ENCODE measurements at regions not wholly inside any gene's neighbourhood (a gene's known extent, or its start where the extent isn't known, plus 50 kb on each side); places are given as distances from the start of the nearest gene placed in this dataset.

DNA sequence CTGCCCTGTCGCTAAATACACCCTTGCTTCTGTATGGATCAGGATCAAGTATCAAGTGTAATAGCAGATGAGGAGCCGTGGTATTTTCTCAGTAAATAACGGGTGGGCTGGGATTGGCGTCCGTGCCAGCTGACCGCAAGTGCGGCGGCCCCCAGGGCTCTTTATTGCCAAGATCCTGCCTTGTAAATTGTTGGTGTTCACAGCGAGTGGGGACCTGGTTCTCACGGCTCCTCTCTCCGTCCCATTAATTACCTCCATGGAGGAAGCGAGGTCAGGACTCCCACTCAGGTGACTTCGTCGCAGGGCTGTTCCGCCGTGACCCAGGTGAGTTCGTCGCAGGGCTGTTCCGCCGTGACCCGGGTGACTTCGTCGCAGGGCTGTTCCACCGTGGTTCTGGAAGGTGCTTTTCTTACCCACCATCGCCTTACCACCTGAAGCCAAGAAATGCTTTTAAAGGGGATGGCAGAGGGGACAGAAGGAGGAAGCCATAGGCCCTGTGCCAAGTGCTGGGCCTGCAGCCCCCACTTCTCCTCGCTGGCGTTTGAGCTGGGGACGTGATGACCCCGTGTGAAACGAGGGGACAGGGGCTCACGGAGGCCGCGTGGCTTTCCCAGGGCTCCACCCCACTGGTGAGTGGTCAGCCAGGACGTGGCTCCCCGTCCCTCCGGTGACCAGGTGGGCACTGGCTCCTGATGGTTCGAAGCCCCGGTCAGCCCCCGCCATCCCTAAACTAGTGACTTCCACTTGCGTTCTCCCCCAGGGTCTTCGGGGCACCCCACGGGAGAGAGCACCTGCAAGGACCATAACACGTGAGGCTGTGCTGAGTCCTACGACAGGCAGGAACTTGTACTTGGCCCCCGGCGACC, 118.4 kb downstream of the TWIST2 start:
- TF ChIP-seq, protein P1, sequence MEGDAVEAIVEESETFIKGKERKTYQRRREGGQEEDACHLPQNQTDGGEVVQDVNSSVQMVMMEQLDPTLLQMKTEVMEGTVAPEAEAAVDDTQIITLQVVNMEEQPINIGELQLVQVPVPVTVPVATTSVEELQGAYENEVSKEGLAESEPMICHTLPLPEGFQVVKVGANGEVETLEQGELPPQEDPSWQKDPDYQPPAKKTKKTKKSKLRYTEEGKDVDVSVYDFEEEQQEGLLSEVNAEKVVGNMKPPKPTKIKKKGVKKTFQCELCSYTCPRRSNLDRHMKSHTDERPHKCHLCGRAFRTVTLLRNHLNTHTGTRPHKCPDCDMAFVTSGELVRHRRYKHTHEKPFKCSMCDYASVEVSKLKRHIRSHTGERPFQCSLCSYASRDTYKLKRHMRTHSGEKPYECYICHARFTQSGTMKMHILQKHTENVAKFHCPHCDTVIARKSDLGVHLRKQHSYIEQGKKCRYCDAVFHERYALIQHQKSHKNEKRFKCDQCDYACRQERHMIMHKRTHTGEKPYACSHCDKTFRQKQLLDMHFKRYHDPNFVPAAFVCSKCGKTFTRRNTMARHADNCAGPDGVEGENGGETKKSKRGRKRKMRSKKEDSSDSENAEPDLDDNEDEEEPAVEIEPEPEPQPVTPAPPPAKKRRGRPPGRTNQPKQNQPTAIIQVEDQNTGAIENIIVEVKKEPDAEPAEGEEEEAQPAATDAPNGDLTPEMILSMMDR (IDR thresholded peaks at IDR 0.05) = no peak
- TF ChIP-seq ZFX (IDR thresholded peaks at IDR 0.05; ENCODE audit: borderline replicate concordance) = no peak

Data from 22Rv1 (cell line).